Thyroid gland (tissue), 4 donors: ENCODE measurements at regions not wholly inside any gene's neighbourhood (a gene's known extent, or its start where the extent isn't known, plus 50 kb on each side); places are given as distances from the start of the nearest gene placed in this dataset.

Source experiments
- CTCF ChIP-seq, 6 experiments: fragments of 200-600 bp in 3 of 6; fragments of 450-650 bp in 3 of 6; sonication (generic) in 3 of 6; IDR thresholded peaks; one replicate each; pipeline ENCODE4 v1.5.1; 2016 to 2019; ENCODE audit warnings: antibody characterized with exemption in 6 of 6, mild to moderate bottlenecking in 2 of 6, inconsistent platforms in 1 of 6, moderate library complexity in 1 of 6
- POLR2A ChIP-seq, 2 donors: fragments of 450-650 bp; IDR thresholded peaks; one replicate each; pipeline ENCODE4 v1.6.1; 2017; ENCODE audit warnings: antibody characterized with exemption in 2 of 2, mild to moderate bottlenecking in 2 of 2, moderate library complexity in 1 of 2

- TF ChIP-seq CTCF (IDR thresholded peaks at IDR 0.05) (no peak), POLR2A (IDR thresholded peaks at IDR 0.05) (no peak)
Measured at GRCh38 chr9:81371824-81372223, 317.5 kb downstream of the TLE1 start.
